ENCODE measurements at regions not wholly inside any gene's neighbourhood (a gene's known extent, or its start where the extent isn't known, plus 50 kb on each side); places are given as distances from the start of the nearest gene placed in this dataset.

- intact Hi-C loops (cut with micrococcal nuclease), result no loop called here
Observed at GRCh38 chr2:59528525-59528924, 1024.9 kb downstream of the BCL11A start.

- intact Hi-C loops (cut with micrococcal nuclease), result no loop called here
Observed at GRCh38 chr2:59502981-59503380, 1050.5 kb downstream of the BCL11A start.

- intact Hi-C loops (cut with micrococcal nuclease), result no loop called here
Observed at GRCh38 chr2:59490994-59491393, 1062.5 kb downstream of the BCL11A start.

- intact Hi-C loops (cut with micrococcal nuclease), result no loop called here
Observed at GRCh38 chr2:59490192-59490591, 1063.3 kb downstream of the BCL11A start.

- intact Hi-C loops (cut with micrococcal nuclease), result no loop called here
Observed at GRCh38 chr2:59484673-59485072, 1068.8 kb downstream of the BCL11A start.

GRCh38 chr2:59463426-59463825, 1090.0 kb downstream of the BCL11A start:
- intact Hi-C loops (cut with micrococcal nuclease), result no loop called here

- intact Hi-C loops (cut with micrococcal nuclease), result no loop called here
Observed at GRCh38 chr2:59462422-59463197, 1090.8 kb downstream of the BCL11A start.

- intact Hi-C loops (cut with micrococcal nuclease), result no loop called here
Observed at GRCh38 chr2:59461127-59461526, 1092.3 kb downstream of the BCL11A start.

- intact Hi-C loops (cut with micrococcal nuclease), result no loop called here
Observed at GRCh38 chr2:59458800-59459199, 1094.7 kb downstream of the BCL11A start.

- intact Hi-C loops (cut with micrococcal nuclease), result no loop called here
Observed at GRCh38 chr2:59456285-59456684, 1097.2 kb downstream of the BCL11A start.

- intact Hi-C loops (cut with micrococcal nuclease), result no loop called here
Observed at GRCh38 chr2:59449274-59449673, 1104.2 kb downstream of the BCL11A start.

GRCh38 chr2:59440491-59440890, 1113.0 kb downstream of the BCL11A start:
- intact Hi-C loops (cut with micrococcal nuclease), result no loop called here

- intact Hi-C loops (cut with micrococcal nuclease), result no loop called here
Observed at GRCh38 chr2:59435635-59436034, 1117.8 kb downstream of the BCL11A start.

GRCh38 chr2:59428940-59429339, 1124.5 kb downstream of the BCL11A start:
- intact Hi-C loops (cut with micrococcal nuclease), result no loop called here

- intact Hi-C loops (cut with micrococcal nuclease), result no loop called here
Observed at GRCh38 chr2:59427980-59428379, 1125.5 kb downstream of the BCL11A start.

GRCh38 chr2:59425247-59425646, 1128.2 kb downstream of the BCL11A start:
- intact Hi-C loops (cut with micrococcal nuclease), result no loop called here

- intact Hi-C loops (cut with micrococcal nuclease), result no loop called here
Observed at GRCh38 chr2:59413751-59414570, 1139.5 kb downstream of the BCL11A start.

- intact Hi-C loops (cut with micrococcal nuclease), result no loop called here
Observed at GRCh38 chr2:59399126-59399525, 1154.3 kb downstream of the BCL11A start.

GRCh38 chr2:59398081-59398480, 1155.4 kb downstream of the BCL11A start:
- intact Hi-C loops (cut with micrococcal nuclease), result no loop called here

- intact Hi-C loops (cut with micrococcal nuclease), result no loop called here
Observed at GRCh38 chr2:59395119-59395518, 1154.0 kb upstream of the FANCL start.

GRCh38 chr2:59391896-59392295, 1150.8 kb upstream of the FANCL start:
- intact Hi-C loops (cut with micrococcal nuclease), result no loop called here

GRCh38 chr2:59390581-59390980, 1149.5 kb upstream of the FANCL start:
- intact Hi-C loops (cut with micrococcal nuclease), result no loop called here

- intact Hi-C loops (cut with micrococcal nuclease), result no loop called here
Observed at GRCh38 chr2:59389240-59389639, 1148.1 kb upstream of the FANCL start.

All from T-helper 1 cell treated with Interleukin-12 subunit alpha and Interleukin-12 subunit beta and Interleukin-4 antibody, amounts not matched to agents 30 ng/mL and 1 ng/mL, for 36 hours (primary cell).